Stimulated activated CD4-positive, alpha-beta T cell treated with anti-CD3 and anti-CD28 coated beads, Interleukin-2, amount 100 ng/mL, for 48 hours (primary cell): ENCODE measurements at regions not wholly inside any gene's neighbourhood (a gene's known extent, or its start where the extent isn't known, plus 50 kb on each side); places are given as distances from the start of the nearest gene placed in this dataset.

Experiments
- DNase-seq, 2 donors: peaks; one replicate each; pipeline ENCODE4 v3.0.0-alpha.2; 2020

DNA sequence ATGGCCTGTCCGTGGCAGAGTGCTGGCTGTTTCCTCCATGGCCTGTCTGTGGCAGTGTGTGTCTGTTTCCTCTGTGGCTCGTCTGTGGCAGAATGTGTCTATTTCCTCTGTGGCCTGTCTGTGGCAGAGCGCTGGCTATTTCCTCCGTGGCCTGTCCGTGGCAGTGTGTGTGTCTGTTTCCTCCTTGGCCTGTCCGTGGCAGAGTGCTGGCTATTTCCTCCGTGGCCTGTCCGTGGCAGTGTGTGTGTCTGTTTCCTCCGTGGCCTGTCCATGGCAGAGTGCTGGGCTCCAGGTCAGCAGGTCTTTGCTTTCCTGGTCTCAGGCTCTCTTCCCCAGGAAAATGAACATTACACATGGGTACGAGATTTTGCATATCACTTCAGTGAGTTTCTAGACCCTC lies 138.4 kb upstream of the IPO9 start:
- DNase-seq: no peak

DNA sequence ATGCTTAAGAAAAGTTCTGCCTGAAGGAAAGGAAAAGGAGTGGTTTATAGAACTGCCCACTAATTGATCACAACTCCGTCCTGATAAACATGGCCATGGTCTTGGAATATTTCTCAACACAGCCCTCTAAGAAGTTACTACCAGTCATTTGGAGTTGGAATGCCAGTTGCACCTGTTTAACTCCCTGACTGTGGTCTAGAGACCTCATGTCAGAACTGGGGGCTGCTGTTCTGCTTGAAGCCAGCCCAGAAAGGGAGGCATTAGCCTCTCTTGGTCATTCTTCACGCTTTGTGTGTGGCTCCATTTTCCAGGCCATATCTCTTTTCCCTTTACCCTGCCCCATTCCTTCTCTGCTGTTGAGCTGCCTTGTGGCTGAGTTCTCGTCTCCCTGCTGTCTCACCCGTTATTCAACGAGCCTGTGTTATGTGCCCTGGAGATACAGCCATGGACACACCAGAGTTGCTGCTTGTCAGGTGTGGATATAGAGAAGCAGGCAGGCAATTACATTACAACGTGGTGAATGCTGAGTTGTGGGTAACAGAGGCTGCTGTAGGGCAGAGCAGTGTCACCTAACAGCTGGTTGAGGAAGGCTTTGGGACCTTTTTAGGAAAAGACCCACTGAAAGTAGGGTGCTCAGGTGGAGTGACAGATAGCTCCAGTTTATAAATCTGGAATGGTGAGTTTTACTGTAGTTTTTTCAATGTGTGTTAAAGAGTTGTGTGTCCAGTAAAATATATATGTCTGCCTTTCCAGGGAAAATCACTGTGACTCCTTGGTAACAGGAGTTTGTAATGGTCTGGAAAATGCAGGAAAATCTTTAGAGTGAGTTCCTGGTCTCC lies 137.0 kb upstream of the IPO9 start:
- DNase-seq: no peak

DNA sequence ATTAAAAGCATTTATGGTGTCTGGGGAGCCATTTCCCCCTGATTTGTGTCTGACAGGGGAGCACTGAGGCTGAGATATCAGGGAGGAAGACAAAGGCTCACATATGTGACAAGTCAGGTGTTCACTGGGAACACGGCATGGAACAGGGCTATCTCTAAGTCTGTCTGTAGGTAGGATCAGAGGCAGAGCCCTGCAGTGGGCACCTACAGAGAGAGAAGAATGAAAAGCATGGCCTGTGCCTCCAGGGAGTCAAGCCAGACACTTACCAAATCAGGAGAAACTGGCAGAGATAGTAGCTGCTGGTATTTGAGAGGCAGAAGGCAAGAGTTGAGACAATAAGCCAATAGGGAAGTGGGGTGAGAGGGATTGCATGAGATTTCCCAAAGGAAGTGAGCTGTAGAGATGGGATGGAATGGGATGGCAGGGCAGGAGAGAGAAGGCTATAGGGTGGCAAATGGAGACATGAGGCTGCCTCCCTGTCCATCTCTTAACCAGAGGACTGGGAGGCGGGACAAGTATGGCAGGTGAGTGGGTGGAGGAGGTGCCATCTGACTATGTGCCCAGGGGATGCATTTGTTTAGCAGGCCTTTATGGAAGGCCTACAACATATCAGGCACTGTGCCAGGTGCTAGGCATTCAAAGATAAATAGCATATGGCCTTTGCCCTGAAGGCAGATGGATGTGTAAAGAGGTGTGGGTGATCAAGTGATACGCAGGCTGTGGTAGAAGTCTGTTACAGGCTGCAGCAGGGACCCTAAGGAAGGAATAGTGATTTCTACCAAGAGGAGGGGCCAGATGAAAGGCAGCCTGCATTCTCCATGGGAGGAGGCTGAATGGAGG lies 136.2 kb upstream of the IPO9 start:
- no peak for DNase-seq

DNA sequence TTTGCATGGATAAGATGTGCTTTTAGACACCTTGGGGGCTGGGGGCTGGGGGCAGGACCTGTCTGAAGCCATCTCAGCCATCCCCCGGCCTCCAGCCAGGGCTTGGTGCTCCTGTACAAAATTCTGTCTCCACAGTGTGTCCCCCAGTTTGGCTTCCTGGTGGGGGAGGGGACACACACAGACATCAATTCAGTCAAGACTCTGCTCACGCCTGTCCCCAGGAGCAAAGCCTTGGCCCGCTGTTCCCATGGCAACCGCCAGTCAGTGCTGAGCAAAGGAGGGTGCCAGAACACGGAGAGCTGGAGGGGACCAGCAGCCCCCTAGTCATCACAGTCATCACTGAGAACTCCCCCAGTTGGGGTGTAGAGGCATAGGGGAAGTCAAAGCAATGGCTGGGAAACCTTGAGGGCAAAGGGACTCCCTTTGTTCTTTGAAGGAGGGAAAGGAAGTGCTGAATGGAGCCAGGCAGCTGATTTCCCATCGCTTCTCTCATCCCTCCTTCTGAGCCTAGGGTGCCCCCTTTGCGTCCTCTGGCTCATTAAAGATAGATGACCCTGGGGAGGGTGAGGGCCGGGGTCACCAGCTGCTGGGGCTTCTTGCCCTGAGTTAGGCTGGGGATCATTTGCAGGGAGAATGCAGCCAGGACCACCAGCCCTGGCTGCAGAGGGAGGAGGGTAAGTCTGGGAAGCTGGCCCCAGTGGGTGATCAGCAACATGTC lies 134.9 kb upstream of the IPO9 start:
- DNase-seq: no peak

DNA sequence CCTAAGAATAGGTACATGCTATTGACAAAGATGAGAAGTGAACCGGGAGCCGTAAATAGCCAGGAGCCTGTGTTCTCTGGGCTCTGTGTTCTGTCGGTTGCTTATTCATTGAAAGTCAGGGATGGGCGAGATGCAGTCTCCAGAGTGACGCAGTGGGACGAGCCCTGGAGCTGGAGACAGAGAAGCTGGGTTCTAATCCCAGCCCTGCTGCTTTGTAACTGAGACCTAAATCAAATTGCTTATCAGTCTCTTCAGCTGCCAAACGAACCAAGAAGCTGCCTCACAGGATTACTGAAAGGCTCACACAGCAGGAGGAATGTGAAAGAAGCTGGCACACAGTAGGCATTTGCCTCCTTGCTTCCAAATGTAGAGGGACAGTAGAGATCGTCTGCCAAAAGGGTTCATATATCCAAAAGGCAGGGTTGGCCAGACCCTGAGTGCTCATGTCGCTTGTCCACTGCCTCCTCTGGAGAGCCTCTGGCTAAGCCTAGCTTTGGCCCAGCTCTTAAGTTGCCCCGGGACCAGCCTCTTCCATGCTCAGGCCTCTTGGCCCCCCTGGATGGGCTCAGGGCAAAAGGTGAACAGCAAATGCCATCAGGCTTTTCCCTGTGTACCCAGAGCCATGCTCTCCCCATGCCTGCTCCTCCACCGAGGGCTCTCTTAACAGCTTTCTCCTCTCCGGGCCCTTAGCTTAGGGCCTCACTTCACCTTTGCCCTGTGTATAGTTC lies 134.2 kb upstream of the IPO9 start:
- DNase-seq: no peak

DNA sequence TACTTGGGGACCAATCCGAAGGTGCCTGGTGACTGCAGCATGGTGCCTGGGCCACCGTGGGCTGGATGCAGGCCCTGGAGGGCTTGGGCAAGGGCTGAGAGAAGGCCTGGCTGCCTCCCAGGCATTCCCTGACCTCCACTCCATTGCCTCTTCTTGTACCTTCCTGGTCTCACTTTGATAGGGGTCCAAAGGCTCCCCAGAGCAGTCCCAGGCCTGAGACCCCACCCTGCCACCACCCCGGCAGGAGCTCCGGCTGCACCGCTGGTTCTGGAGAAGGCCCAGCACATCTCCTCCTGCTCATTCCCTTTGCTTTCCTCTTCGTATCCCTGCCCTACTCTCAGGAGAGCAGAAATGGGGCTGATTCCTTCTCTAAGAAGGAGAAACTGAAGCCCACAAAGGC lies 133.3 kb upstream of the IPO9 start:
- no peak for DNase-seq

DNA sequence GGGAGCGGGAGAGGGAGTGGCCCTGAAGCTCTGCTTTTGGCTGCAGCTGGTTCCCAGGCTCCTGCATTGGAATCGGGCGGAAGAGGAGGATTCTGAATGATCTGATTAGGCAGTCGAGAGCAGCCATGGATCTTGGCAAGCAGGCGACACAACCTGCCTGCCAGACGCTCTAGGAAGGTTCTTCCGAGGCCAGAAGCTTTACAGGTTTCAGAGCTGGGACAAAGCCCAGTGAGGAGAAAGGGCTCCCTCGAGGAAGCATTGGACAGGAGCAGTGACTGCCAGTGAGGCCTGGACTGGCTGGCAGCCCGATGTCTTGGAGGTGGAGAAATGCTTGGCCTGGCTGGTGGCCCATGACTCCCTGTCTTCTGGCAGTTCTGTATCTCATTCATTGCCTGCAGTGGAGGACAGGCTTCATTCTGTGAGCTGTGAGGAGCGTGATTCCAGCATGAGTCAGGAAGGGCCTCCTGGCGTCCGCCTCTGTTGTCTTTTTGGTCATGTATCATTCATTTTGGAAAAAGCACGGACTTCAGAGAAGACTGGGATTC lies 132.7 kb upstream of the IPO9 start:
- DNase-seq: no peak

DNA sequence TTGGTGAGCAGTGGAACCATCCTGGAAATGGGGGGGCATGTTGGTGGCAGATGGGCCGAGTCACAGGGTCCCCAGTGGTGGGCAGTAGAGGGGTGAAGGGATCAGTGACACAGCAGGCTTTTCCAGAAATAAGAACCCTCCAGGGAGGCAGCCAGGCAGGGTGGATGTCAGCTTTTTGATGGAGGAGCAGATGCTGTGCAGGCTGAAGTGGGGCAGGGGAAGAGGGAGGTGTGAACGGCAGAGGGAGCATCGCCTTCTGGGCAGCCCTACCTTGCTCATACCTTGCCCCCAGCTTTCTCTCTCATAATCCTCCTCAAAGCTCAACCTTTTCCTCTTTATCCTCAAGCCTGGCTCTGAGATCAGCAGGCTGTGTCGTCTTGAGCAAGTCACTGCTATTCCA lies 131.8 kb upstream of the IPO9 start:
- no peak for DNase-seq

DNA sequence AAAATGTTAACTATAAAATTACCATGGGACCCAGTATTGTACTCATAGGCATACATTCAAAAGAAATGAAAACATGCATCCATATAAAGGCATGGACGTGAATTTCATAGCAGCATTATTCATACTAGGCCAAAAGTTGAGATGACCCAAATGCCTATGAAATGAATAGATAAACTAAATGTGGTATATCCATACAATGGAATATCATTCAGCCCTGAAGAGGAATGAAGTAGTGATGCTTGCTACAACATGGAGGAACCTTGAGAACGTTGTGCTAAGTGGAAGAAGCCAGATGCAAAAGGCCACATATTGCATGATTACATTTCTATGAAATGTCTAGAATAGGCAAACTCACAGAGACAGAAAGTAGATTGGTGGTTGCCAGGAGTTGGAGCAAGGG lies 127.1 kb upstream of the IPO9 start:
- no peak for DNase-seq

DNA sequence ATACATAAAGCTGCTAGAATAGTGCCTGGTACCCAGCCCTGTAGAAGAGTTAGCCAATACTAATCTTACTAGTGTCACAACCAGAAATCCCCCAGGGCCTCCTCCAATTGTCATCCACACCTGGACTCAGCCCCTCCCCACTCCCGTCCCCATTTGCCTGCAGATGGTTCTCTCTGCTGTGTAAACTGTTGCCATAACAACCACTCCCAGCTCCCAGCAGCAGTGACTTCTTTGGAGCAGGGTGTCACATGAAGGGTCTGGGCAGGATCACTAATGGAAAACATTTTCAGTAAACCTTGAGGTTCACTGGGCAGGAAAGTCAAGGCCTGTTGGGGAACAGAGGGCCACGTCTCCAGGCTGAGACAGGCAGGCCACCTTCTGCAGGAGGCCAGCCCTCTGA lies 126.0 kb upstream of the IPO9 start:
- DNase-seq: no peak

DNA sequence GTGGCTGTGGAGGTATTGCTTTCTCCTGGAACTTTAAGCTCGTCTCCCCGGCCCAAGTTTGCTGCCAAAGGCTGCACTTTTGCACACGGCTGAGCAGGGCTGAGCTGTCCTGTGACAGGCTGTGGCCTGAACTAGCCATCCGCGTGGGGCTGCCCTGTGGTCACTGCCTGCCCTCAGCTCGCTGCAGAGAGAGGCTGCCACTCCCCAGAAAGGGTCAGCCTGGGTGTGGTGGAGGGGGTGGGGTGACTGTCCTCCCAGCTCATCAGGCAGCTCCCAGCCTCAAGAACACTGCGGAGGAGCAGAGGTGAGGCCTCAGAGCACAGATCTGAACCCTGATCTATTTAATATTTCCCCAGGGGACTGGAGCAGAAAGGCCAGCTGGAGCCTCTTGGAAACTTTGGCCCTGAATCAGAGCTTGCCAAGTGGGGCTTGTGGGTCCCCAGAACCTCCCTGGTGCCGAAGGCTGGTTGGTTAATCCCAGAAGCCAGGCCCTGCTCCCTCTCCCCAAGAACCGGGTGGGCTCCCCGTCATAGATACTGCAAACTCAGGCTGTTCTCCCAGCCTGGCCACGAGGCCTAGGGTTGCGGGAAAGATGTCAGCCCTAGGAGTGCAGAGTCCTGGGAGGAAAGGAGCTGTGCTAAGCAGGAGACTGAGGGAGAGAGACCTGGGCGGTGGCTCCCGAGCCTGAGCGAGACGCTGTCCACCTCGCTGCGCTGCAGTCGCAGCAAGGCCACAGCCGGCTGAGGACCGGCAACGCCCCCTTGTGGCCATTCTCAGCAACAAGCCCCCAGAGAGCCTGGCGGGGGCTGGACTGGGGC lies 125.1 kb upstream of the IPO9 start:
- peak; percentile 73 to 75 for DNase-seq

DNA sequence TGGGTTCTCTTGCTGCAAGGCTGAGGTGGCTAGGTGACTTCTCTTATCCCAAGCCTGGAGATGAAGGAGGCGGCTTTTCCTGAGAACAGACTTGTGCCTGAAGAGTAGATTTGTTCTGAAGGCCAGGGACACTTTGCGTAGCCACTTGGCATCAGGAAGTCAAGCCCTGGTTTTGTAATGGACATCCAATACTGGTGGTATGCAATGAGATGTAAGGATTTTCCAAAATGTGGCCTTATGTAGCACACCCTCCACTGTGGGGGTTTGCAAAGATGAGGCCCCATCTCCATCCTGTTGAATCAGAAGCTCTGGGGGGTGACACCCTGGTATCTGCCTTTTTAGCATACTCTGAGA lies 124.5 kb upstream of the IPO9 start:
- no peak for DNase-seq

DNA sequence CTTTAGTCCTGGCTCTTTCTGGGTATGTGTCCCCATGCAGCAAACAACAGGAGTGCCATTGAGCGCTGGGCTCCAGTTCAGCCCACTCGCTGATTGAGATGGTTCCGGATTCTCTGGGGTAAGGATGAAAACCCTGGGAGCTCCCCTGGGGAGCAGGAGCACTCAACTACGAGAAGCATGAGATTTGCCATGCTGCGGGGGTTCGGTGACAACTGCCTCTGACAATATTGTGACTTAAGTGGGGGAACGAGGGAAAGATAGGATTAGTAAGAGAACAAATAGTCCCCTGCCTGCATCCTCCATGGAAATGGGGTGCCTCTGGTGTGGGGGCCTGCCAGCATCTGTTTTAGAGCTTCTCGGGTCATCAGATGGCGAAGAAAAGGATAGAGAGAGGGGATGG lies 123.6 kb upstream of the IPO9 start:
- no peak for DNase-seq

DNA sequence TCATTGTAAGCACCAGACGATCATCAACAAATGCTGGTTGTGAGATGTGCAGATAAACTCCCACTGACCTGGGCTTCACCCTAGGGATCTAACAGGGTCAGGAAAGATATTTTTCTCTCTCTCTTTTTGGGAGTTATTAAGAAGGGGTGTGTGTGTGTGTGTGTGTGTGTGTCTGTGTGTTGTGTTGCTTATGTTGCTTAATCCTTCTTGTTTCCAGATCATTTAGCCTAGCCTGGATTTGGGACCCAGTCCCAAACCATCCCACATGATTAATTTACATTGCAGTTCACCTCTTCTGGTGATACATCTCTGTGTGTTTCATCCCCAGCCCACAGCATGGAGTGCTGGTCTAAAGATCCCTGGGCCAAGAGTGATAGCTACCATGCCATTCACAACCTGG lies 122.8 kb upstream of the IPO9 start:
- DNase-seq: no peak

DNA sequence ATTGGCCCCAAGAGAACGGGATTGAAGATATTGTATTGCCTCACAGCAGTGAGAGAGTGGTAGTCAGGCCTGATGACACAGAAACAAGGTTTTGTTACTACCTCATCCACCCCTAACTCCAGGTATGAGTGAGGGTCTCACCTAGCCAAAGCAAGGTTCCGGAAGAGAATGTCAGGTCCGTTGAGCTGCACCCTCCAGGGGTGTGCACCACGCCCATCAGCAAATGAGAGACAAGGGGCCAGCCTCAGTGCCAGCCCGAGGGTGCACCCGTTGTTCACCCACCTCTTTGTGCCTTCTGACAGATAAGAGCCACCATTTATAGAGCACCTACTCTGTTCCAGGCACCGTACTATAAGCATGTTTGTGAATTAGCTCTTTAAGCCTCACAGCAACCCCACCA lies 121.9 kb upstream of the IPO9 start:
- no peak for DNase-seq

DNA sequence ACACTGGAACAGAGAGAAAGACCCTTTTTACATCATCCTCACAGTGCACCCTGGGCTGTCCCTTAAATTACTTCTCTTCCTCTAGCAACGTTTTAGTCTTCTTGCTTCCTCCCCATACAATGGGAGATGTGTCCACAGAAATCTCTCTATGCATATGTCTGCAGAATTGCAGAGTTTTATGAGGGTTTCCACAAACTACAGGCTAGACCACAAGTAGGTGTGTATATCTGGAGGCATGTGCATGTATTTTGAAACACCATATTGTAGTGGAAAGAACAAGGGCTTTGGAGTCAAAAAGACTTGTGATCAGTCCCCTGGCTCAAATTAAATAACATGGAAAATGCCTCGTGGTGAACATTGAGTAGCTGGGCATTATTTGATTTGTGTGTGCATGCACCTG lies 121.3 kb upstream of the IPO9 start:
- no peak for DNase-seq

DNA sequence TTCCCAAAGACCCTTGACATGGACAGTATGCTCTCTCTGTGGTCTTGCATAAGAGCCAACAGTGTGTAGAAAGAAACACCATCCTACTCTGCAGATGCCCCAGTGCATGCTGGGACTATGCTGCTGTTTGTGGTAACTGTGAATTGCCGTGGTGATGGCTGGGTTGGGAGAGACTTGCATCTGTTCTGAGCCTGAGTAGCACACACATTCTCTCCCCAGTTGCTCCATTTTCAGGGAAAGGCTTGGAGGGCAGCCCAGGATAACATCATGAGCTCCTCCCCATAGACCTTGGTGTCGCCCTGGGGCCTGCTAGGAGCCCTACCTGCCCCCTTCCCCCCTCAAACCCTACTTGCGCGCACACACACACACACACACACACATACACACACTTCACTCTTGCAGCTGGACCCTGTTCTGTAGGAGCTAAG lies 120.9 kb upstream of the IPO9 start:
- no peak for DNase-seq

DNA sequence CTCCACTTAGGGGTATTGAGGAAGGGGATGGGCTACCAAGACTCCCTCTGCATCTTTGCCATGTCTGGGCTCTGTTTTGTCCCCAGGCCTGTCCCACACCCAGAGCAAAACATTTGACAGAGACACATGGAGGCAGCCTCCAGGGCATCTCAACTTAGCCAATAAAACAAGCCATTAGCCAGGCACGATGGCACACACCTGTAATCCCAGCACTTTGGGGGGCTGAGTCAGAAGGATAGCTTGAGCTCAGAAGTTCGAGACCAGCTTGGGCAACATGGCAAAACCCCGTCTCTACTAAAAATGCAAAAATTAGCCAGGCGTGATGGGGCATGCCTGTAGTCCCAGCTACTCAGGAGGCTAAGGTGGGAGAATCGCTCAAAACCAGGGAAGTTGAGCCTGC lies 120.3 kb upstream of the IPO9 start:
- no peak for DNase-seq

DNA sequence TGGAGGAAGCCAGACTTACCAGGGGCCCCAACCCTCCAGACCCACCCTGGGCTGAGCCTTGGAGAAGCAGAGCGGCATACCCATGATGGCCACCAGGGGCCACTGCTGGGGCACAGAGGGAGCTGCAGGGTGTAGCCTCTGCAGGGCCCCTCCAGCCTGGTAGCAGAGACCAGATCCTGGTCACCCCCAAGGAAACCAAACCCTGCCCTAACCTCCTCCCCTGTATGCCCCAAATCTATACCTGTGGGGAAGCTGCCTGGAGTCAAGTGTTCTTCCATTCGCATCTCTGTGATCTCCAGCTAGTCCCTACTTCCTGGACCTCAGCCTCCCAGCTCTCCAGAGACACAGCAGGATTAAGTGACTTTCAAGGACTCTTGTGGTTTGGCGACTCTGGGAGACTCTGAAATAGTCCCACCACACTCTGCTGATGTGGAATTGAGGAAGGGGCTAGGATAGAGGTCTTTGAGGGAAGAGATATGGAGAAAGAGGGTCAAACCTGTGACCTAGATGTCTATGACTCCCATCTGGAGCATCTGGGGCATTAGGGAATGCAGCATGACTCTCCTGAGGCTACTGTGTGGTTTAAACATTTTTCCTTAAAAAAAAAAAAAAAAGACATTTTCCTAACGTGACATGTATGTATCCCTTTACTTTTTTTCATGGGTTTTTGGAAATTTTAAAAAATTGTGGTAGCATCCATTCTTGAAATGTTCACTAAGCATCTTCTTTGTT lies 119.2 kb upstream of the IPO9 start:
- peak; percentile 59 to 61 for DNase-seq

DNA sequence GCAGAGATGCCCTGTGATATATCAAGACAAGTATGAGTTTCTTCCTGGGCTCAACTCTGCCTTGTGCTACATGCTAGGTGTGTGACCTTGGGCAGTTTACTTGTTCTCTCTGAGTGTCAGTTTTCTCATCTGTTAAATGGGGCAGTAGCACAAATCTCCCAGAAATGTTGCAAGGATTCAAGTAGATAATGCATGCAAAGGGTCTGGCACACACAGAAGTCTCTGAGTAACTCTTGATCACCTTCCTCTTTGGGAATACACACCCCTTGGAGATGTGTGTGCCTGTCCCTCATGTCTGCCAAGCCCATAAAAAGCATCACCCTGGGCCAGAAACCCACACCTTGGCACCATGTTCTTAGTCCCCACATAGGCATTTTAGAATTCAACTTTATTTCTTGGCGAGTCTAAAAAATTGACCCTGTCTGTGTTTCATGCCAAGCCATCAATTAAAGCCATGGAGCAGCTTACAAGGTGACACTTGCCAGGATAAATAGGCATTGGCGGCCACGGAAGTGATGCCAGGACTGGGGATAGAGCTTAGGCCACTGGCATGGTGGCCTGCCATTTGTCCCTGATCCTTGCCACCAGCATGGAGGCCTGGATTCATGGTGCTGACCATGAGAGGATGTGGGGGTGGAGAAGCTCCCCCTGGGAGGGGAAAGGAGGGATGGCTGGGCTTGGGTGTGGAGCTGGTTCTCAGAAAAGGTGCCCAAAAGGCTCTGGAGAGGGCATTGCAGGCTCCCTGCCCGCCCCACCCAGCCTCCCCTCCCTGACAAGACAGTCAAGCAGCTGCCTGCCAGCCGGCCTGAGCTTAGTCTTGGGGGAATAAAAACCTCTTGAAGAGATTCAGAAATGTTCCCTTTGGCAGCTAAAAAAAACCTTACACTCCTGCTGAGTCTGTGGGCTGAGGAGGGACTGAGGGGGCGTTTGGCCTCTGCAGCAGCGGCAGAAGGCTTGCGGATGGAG lies 118.0 kb upstream of the IPO9 start:
- DNase-seq: no peak
